ENCODE measurements at regions not wholly inside any gene's neighbourhood (a gene's known extent, or its start where the extent isn't known, plus 50 kb on each side); places are given as distances from the start of the nearest gene placed in this dataset.

DNA sequence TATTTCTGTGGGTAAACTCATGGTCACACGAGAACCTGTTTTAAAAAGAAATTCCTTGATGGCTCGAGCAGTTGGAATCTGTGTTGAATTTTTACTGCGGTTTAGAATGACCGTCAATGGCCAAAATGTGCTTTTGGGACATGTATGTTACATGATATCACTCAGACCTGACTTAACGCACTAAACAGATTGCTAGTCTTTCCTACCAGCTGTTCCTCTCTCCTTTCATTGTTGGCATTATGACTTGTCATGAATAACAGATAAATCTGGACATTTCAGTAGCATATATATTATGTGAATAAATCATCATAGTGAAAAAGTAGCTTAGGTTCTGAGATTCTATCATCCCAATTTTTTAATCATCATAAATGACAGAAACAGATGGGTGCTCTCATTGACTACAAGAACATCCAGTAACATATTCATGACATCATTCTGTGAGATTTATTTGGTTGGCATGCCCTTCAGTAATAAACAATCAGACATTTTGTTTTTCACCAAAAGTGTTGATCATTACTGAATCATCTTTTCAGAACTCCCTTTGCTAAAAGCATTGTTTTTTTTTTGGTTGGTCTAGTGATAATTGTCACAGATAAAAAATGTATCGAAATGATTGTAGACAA, 57.9 kb upstream of the NAV3 start:
- H3K9me2 ChIP-seq = no peaks in the 10 kb centered on the region
- POLR2A ChIA-PET = no interaction called here
- CTCF ChIA-PET = no interaction called here

DNA sequence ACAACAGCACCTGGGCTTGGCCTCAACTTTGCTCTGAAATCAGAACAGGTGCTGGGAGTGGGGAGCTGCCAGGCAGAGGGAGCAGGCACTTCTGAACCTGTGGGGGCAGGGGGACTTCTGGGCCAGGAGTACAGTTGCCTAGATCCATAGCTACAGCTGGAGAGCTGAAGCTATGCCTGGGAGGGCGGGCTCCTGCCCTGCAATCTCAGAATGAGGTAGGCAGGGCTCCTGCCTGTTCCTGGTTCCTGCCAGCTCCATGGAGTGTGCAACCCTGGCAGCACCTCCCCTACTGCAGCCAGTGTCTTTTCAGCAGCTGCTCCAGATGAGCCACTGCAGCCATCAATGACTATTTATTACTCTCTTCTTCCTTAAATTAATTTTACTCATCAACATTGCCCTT, 62.1 kb upstream of the NAV3 start:
- Histone ChIP-seq H3F3A (replicated peaks; ENCODE audit: insufficient read depth) (no peaks in the 10 kb centered on the region), H3K36me3 (replicated peaks in 1 of 2; ENCODE audit: control insufficient read depth in 1 of 2, insufficient read depth in 2 of 2, low read length in 1 of 2) (no peaks in the 10 kb centered on the region), H3K9me3 (no peaks in the 10 kb centered on the region), H3K79me2 (ENCODE audit: insufficient read depth) (no peaks in the 10 kb centered on the region), H3K4me2 (no peak overlapping the region), H3K4me1 (ENCODE audit: control insufficient read depth in 1 of 2, insufficient read depth in 2 of 2, low read depth in 1 of 2, low read length in 1 of 2) (no peaks in the 10 kb centered on the region), H3K9me2 (no peaks in the 10 kb centered on the region), H3K4me3 (ENCODE audit: low read depth in 2 of 2, low read length in 1 of 2) (no peak overlapping the region), H3K27me3 (ENCODE audit: insufficient read depth) (no peaks in the 10 kb centered on the region), H2AFZ (ENCODE audit: low read depth) (no peak overlapping the region), H3K9ac (no peak overlapping the region), H3K27ac (ENCODE audit: low read depth in 2 of 2, low read length in 1 of 2) (no peak overlapping the region), H4K20me1 (ENCODE audit: insufficient read depth) (no peaks in the 10 kb centered on the region)
- CTCF ChIA-PET = no interaction called here
- WGBS (ENCODE audit: low lambda C conversion rate) = 80% methylated on average over 1 of the region's 1 CpG
- POLR2A ChIA-PET = no interaction called here
- no peak for DNase-seq
- TF ChIP-seq, protein P1, sequence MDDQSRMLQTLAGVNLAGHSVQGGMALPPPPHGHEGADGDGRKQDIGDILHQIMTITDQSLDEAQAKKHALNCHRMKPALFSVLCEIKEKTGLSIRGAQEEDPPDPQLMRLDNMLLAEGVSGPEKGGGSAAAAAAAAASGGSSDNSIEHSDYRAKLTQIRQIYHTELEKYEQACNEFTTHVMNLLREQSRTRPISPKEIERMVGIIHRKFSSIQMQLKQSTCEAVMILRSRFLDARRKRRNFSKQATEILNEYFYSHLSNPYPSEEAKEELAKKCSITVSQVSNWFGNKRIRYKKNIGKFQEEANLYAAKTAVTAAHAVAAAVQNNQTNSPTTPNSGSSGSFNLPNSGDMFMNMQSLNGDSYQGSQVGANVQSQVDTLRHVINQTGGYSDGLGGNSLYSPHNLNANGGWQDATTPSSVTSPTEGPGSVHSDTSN (IDR thresholded peaks at IDR 0.05) = no peak
- TF ChIP-seq, protein P2, sequence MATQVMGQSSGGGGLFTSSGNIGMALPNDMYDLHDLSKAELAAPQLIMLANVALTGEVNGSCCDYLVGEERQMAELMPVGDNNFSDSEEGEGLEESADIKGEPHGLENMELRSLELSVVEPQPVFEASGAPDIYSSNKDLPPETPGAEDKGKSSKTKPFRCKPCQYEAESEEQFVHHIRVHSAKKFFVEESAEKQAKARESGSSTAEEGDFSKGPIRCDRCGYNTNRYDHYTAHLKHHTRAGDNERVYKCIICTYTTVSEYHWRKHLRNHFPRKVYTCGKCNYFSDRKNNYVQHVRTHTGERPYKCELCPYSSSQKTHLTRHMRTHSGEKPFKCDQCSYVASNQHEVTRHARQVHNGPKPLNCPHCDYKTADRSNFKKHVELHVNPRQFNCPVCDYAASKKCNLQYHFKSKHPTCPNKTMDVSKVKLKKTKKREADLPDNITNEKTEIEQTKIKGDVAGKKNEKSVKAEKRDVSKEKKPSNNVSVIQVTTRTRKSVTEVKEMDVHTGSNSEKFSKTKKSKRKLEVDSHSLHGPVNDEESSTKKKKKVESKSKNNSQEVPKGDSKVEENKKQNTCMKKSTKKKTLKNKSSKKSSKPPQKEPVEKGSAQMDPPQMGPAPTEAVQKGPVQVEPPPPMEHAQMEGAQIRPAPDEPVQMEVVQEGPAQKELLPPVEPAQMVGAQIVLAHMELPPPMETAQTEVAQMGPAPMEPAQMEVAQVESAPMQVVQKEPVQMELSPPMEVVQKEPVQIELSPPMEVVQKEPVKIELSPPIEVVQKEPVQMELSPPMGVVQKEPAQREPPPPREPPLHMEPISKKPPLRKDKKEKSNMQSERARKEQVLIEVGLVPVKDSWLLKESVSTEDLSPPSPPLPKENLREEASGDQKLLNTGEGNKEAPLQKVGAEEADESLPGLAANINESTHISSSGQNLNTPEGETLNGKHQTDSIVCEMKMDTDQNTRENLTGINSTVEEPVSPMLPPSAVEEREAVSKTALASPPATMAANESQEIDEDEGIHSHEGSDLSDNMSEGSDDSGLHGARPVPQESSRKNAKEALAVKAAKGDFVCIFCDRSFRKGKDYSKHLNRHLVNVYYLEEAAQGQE (IDR thresholded peaks at IDR 0.05; ENCODE audit: low read depth, low read length) = no peak
- TF ChIP-seq JUND (IDR thresholded peaks at IDR 0.05) (no peak), EZH2phosphoT487 (IDR thresholded peaks at IDR 0.05; ENCODE audit: borderline replicate concordance, low read depth) (no peak)
- TF ChIP-seq, protein P3, sequence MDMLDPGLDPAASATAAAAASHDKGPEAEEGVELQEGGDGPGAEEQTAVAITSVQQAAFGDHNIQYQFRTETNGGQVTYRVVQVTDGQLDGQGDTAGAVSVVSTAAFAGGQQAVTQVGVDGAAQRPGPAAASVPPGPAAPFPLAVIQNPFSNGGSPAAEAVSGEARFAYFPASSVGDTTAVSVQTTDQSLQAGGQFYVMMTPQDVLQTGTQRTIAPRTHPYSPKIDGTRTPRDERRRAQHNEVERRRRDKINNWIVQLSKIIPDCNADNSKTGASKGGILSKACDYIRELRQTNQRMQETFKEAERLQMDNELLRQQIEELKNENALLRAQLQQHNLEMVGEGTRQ (IDR thresholded peaks at IDR 0.05; ENCODE audit: borderline replicate concordance, low read depth, low read length) = no peak

More for the DNA sequence above, 57.9 kb upstream of the NAV3 start:
- Histone ChIP-seq H3K9ac (no peak overlapping the region), H3K27ac (ENCODE audit: low read depth in 2 of 2, low read length in 1 of 2) (no peak overlapping the region), H3K9me3 (no peaks in the 10 kb centered on the region), H3K4me1 (ENCODE audit: control insufficient read depth in 1 of 2, insufficient read depth in 2 of 2, low read depth in 1 of 2, low read length in 1 of 2) (no peaks in the 10 kb centered on the region), H4K20me1 (ENCODE audit: insufficient read depth) (no peaks in the 10 kb centered on the region), H3K79me2 (ENCODE audit: insufficient read depth) (no peaks in the 10 kb centered on the region), H2AFZ (ENCODE audit: low read depth) (no peak overlapping the region), H3F3A (replicated peaks; ENCODE audit: insufficient read depth) (peaks cover 5% of the 10 kb centered on the region), H3K27me3 (ENCODE audit: insufficient read depth) (no peaks in the 10 kb centered on the region), H3K4me3 (ENCODE audit: low read depth in 2 of 2, low read length in 1 of 2) (no peak overlapping the region), H3K36me3 (replicated peaks in 1 of 2; ENCODE audit: control insufficient read depth in 1 of 2, insufficient read depth in 2 of 2, low read length in 1 of 2) (no peaks in the 10 kb centered on the region), H3K4me2 (no peak overlapping the region)
- no peak for TF ChIP-seq FOXM1 (IDR thresholded peaks at IDR 0.05; ENCODE audit: low read depth)
- no peak for TF ChIP-seq FOSL2 (IDR thresholded peaks at IDR 0.05; ENCODE audit: borderline replicate concordance, low read depth)
- no peak for TF ChIP-seq NFIC (IDR thresholded peaks at IDR 0.05; ENCODE audit: borderline replicate concordance)
- TF ChIP-seq MXI1 (IDR thresholded peaks at IDR 0.05; ENCODE audit: low read depth, low read length) = no peak
- TF ChIP-seq EP300 (IDR thresholded peaks at IDR 0.05; ENCODE audit: borderline replicate concordance in 1 of 2, low read depth in 1 of 2, low read length in 1 of 2) = no peak
- no peak for TF ChIP-seq ELF1 (IDR thresholded peaks at IDR 0.05)
- TF ChIP-seq GATA2 (CRISPR knock-in tag; IDR thresholded peaks at IDR 0.05) = no peak
- TF ChIP-seq, protein P4, sequence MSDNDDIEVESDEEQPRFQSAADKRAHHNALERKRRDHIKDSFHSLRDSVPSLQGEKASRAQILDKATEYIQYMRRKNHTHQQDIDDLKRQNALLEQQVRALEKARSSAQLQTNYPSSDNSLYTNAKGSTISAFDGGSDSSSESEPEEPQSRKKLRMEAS (IDR thresholded peaks at IDR 0.05; ENCODE audit: low read depth) = no peak
- no peak for TF ChIP-seq RXRA (IDR thresholded peaks at IDR 0.05; ENCODE audit: borderline replicate concordance, low read depth)
- TF ChIP-seq, protein P5, sequence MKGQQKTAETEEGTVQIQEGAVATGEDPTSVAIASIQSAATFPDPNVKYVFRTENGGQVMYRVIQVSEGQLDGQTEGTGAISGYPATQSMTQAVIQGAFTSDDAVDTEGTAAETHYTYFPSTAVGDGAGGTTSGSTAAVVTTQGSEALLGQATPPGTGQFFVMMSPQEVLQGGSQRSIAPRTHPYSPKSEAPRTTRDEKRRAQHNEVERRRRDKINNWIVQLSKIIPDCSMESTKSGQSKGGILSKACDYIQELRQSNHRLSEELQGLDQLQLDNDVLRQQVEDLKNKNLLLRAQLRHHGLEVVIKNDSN (IDR thresholded peaks at IDR 0.05; ENCODE audit: borderline replicate concordance, low read depth) = no peak
- TF ChIP-seq SIN3A (IDR thresholded peaks at IDR 0.05; ENCODE audit: borderline replicate concordance, low read depth, low read length) = no peak
- TF ChIP-seq FOXJ3 (CRISPR knock-in tag; IDR thresholded peaks at IDR 0.05) = no peak
- TF ChIP-seq EZH2phosphoT487 (IDR thresholded peaks at IDR 0.05; ENCODE audit: borderline replicate concordance, low read depth) = no peak
- TF ChIP-seq, protein P6, sequence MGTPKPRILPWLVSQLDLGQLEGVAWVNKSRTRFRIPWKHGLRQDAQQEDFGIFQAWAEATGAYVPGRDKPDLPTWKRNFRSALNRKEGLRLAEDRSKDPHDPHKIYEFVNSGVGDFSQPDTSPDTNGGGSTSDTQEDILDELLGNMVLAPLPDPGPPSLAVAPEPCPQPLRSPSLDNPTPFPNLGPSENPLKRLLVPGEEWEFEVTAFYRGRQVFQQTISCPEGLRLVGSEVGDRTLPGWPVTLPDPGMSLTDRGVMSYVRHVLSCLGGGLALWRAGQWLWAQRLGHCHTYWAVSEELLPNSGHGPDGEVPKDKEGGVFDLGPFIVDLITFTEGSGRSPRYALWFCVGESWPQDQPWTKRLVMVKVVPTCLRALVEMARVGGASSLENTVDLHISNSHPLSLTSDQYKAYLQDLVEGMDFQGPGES (IDR thresholded peaks at IDR 0.05; ENCODE audit: low read depth, low read length) = no peak
- TF ChIP-seq, protein P1 (IDR thresholded peaks at IDR 0.05) = no peak
- TF ChIP-seq RAD21 (IDR thresholded peaks at IDR 0.05; ENCODE audit: low read length) = no peak
- no peak for DNase-seq
- 61% methylated on average over 6 of the region's 6 CpGs for WGBS (ENCODE audit: low lambda C conversion rate)
